ENCODE measurements at regions not wholly inside any gene's neighbourhood (a gene's known extent, or its start where the extent isn't known, plus 50 kb on each side); places are given as distances from the start of the nearest gene placed in this dataset.

GRCh38 chr9:121574774-121575519, 75.3 kb upstream of the GGTA1 start:
- H3K4me2 ChIP-seq (ENCODE audit: low read depth, low read length) = peak overlapping the region; percentile 12; the same call in 1 of the 2 replicates
- H3K9ac ChIP-seq (ENCODE audit: insufficient read depth, low read depth, low read length) = no peak overlapping the region
- ChIA-PET POLR2A (no interaction called here), CTCF (ENCODE audit: low intra/inter-chr PET ratio, low total read pairs) (no interaction called here)
- in situ Hi-C loops (cut with HindIII; ENCODE audit: extremely low pct_ligation_motif_present, low pct_unique_long_range_greater_than_20kb) = no loop called here
- ATAC-seq (peak; percentile 23; the same call in 2 of the 3 replicates), DNase-seq (ENCODE audit: low spot score) (no peak), FAIRE-seq (no peak)
- BruUV-seq (replicated peaks) = no TSS peak
- H3K79me2 ChIP-seq (ENCODE audit: insufficient read depth, low read length) = no peaks in the 10 kb centered on the region
- intact Hi-C loops (cut with micrococcal nuclease; ENCODE audit: unreplicated experiment) = no loop called here
- H3K27me3 ChIP-seq (ENCODE audit: control insufficient read depth in 1 of 2, insufficient read depth in 2 of 2, low read length in 2 of 2) = peaks cover 2 to 64% of the 10 kb centered on the region in 2 experiments; a peak in 4 of 5 replicates
- no peaks in the 10 kb centered on the region for H3K36me3 ChIP-seq (replicated peaks in 1 of 2; ENCODE audit: control insufficient read depth in 1 of 2, insufficient read depth in 2 of 2, low read length in 2 of 2)
- peaks cover 28% of the 10 kb centered on the region for H3K4me1 ChIP-seq (ENCODE audit: insufficient read depth, low read length)
- no peaks in the 10 kb centered on the region for H4K20me1 ChIP-seq (ENCODE audit: insufficient read depth, low read length)
- no peak overlapping the region for H2AFZ ChIP-seq (ENCODE audit: low read length)
- no peak overlapping the region for H3K27ac ChIP-seq (ENCODE audit: extremely low read length, insufficient read depth, low read length)
- H3K4me3 ChIP-seq (replicated peaks in 1 of 3; ENCODE audit: insufficient read depth in 1 of 3, low read depth in 2 of 3, low read length in 3 of 3) = no peak overlapping the region
- H3K9me3 ChIP-seq (ENCODE audit: low read length) = no peaks in the 10 kb centered on the region
- 18% methylated on average over 16 of the region's 18 CpGs for WGBS (ENCODE audit: low lambda C conversion rate)
- no peak for TF ChIP-seq SOX6 (IDR thresholded peaks at IDR 0.05)
- peak; percentile 49; the same call in 1 of the 2 replicates for TF ChIP-seq SOX6 (CRISPR knock-in tag; IDR thresholded peaks at IDR 0.05)
- TF ChIP-seq TBP (CRISPR knock-in tag; IDR thresholded peaks at IDR 0.05) = no peak
- TF ChIP-seq ATF7-NPFF (CRISPR knock-in tag; IDR thresholded peaks at IDR 0.05; ENCODE audit: low read depth) = no peak
- TF ChIP-seq TFAP4 (IDR thresholded peaks at IDR 0.05; ENCODE audit: borderline replicate concordance, low read depth) = peak; percentile 13; the same call in 1 of the 2 replicates
- TF ChIP-seq CBX1 (IDR thresholded peaks at IDR 0.05; ENCODE audit: low read depth) = no peak
- TF ChIP-seq RXRA (CRISPR knock-in tag; IDR thresholded peaks at IDR 0.05) = 0 out of 2 replicates have a peak, but pooled peaks have one; percentile 19
- TF ChIP-seq ZNF33A (CRISPR knock-in tag; IDR thresholded peaks at IDR 0.05; ENCODE audit: borderline replicate concordance) = no peak
- no peak for TF ChIP-seq ZMYM2 (CRISPR knock-in tag; IDR thresholded peaks at IDR 0.05)
- TF ChIP-seq KLF16 (CRISPR knock-in tag; IDR thresholded peaks at IDR 0.05) = no peak
- TF ChIP-seq ZSCAN22 (CRISPR knock-in tag; IDR thresholded peaks at IDR 0.05) = no peak
- peak; percentile 48 for TF ChIP-seq PATZ1 (CRISPR knock-in tag; IDR thresholded peaks at IDR 0.05)
- TF ChIP-seq CCDC6 (CRISPR knock-in tag; IDR thresholded peaks at IDR 0.05) = no peak
- TF ChIP-seq SOX13 (IDR thresholded peaks at IDR 0.05) = no peak
- peak in 1 of 2 experiments; percentile 67; a peak in 2 of 4 replicates for TF ChIP-seq SOX13 (CRISPR knock-in tag; conservative IDR thresholded peaks at IDR 0.05 in 1 of 2, IDR thresholded peaks at IDR 0.05 in 1 of 2)
- TF ChIP-seq, protein P1, sequence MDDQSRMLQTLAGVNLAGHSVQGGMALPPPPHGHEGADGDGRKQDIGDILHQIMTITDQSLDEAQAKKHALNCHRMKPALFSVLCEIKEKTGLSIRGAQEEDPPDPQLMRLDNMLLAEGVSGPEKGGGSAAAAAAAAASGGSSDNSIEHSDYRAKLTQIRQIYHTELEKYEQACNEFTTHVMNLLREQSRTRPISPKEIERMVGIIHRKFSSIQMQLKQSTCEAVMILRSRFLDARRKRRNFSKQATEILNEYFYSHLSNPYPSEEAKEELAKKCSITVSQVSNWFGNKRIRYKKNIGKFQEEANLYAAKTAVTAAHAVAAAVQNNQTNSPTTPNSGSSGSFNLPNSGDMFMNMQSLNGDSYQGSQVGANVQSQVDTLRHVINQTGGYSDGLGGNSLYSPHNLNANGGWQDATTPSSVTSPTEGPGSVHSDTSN (CRISPR knock-in tag; IDR thresholded peaks at IDR 0.05; ENCODE audit: borderline replicate concordance) = no peak
- TF ChIP-seq, protein P2, sequence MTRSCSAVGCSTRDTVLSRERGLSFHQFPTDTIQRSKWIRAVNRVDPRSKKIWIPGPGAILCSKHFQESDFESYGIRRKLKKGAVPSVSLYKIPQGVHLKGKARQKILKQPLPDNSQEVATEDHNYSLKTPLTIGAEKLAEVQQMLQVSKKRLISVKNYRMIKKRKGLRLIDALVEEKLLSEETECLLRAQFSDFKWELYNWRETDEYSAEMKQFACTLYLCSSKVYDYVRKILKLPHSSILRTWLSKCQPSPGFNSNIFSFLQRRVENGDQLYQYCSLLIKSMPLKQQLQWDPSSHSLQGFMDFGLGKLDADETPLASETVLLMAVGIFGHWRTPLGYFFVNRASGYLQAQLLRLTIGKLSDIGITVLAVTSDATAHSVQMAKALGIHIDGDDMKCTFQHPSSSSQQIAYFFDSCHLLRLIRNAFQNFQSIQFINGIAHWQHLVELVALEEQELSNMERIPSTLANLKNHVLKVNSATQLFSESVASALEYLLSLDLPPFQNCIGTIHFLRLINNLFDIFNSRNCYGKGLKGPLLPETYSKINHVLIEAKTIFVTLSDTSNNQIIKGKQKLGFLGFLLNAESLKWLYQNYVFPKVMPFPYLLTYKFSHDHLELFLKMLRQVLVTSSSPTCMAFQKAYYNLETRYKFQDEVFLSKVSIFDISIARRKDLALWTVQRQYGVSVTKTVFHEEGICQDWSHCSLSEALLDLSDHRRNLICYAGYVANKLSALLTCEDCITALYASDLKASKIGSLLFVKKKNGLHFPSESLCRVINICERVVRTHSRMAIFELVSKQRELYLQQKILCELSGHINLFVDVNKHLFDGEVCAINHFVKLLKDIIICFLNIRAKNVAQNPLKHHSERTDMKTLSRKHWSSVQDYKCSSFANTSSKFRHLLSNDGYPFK (CRISPR knock-in tag; IDR thresholded peaks at IDR 0.05; ENCODE audit: borderline replicate concordance) = no peak
- TF ChIP-seq SRY (CRISPR knock-in tag; IDR thresholded peaks at IDR 0.05) = no peak
